Omental fat pad (tissue), 3 donors: ENCODE measurements at regions not wholly inside any gene's neighbourhood (a gene's known extent, or its start where the extent isn't known, plus 50 kb on each side); places are given as distances from the start of the nearest gene placed in this dataset.

ENCODE experiments used
- ATAC-seq: fragments of 150-250 bp; one replicate; pipeline ENCODE4 v1.9.1; 2016; ENCODE audit warnings: mild to moderate bottlenecking, moderate library complexity; ENCODE audit not compliant: low FRiP score
- DNase-seq: peaks from one replicate; pipeline ENCODE4 v3.0.0-alpha.2; 2019; ENCODE audit warnings: low spot score
- TF ChIP-seq, protein P1 (sequence below), 3 donors: fragments of 450-650 bp; IDR thresholded peaks; one replicate each; pipeline ENCODE4 v1.5.1; 2016 to 2017; ENCODE audit warnings: antibody characterized with exemption in 3 of 3, mild to moderate bottlenecking in 3 of 3, moderate library complexity in 2 of 3

- TF ChIP-seq, protein P1, sequence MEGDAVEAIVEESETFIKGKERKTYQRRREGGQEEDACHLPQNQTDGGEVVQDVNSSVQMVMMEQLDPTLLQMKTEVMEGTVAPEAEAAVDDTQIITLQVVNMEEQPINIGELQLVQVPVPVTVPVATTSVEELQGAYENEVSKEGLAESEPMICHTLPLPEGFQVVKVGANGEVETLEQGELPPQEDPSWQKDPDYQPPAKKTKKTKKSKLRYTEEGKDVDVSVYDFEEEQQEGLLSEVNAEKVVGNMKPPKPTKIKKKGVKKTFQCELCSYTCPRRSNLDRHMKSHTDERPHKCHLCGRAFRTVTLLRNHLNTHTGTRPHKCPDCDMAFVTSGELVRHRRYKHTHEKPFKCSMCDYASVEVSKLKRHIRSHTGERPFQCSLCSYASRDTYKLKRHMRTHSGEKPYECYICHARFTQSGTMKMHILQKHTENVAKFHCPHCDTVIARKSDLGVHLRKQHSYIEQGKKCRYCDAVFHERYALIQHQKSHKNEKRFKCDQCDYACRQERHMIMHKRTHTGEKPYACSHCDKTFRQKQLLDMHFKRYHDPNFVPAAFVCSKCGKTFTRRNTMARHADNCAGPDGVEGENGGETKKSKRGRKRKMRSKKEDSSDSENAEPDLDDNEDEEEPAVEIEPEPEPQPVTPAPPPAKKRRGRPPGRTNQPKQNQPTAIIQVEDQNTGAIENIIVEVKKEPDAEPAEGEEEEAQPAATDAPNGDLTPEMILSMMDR (IDR thresholded peaks at IDR 0.05) = no peak
- DNase-seq (no peak), ATAC-seq (no peak)
Observed at GRCh38 chr6:145383428-145383827, 351.9 kb downstream of the EPM2A start.

- ATAC-seq (no peak), DNase-seq (no peak)
- TF ChIP-seq, protein P1 (IDR thresholded peaks at IDR 0.05) = no peak
Observed at GRCh38 chr6:145384503-145384902, 350.8 kb downstream of the EPM2A start.

DNA sequence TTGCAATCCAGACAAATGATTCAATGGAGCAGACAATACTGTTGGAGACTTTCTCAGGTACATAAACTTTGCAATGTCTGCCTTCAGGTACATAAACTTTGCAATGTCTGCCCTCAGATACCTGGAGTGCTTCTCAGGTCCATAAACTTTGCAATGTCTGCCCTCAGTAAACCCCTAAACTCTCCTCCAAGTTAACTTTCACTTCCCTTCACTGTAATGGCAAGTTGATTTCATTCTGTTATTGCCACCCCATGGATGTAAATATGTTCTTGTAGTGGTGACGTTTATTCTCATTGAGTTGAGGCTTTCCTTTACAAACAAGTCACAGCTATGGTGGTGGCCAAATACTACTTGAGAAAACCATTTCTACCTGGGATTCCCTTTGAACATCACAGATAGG lies 338.8 kb downstream of the EPM2A start:
- TF ChIP-seq, protein P1 (IDR thresholded peaks at IDR 0.05) = no peak
- no peak for ATAC-seq
- no peak for DNase-seq

- DNase-seq = no peak
- TF ChIP-seq, protein P1 (IDR thresholded peaks at IDR 0.05) = no peak
- ATAC-seq = no peak
Observed at GRCh38 chr6:145400508-145400907, 334.8 kb downstream of the EPM2A start.

- ATAC-seq (no peak), DNase-seq (no peak)
- TF ChIP-seq, protein P1 (IDR thresholded peaks at IDR 0.05) = no peak
Observed at GRCh38 chr6:145405006-145405551, 330.2 kb downstream of the EPM2A start.

- DNase-seq = no peak
- no peak for ATAC-seq
- TF ChIP-seq, protein P1 (IDR thresholded peaks at IDR 0.05) = no peak
Observed at GRCh38 chr6:145406783-145407182, 328.5 kb downstream of the EPM2A start.

GRCh38 chr6:145415616-145416015 lies 319.7 kb downstream of the EPM2A start:
- DNase-seq (no peak), ATAC-seq (no peak)
- TF ChIP-seq, protein P1 (IDR thresholded peaks at IDR 0.05) = no peak
